Tibial nerve (tissue), 4 donors: ENCODE measurements at regions not wholly inside any gene's neighbourhood (a gene's known extent, or its start where the extent isn't known, plus 50 kb on each side); places are given as distances from the start of the nearest gene placed in this dataset.

Source experiments
- DNase-seq, 2 donors: peaks; one replicate each; pipeline ENCODE4 v3.0.0-alpha.2; 2019; ENCODE audit warnings: low spot score in 2 of 2
- H3K27ac ChIP-seq, 4 donors: fragments of 200-600 bp; sonication (generic) in 3 of 4; one replicate each; pipeline ENCODE4 v1.5.1; 2017 to 2019; ENCODE audit warnings: mild to moderate bottlenecking in 1 of 4
- H3K27me3 ChIP-seq, 2 donors: fragments of 200-600 bp; sonication (generic) in 1 of 2; one replicate each; pipeline versions ENCODE4 v1.5.1 to v1.6.0; 2017 to 2019
- H3K36me3 ChIP-seq, 3 donors: fragments of 200-600 bp; sonication (generic); one replicate each; pipeline ENCODE4 v1.5.1; 2018 to 2019
- H3K4me1 ChIP-seq, 4 donors: fragments of 200-600 bp; sonication (generic) in 3 of 4; one replicate each; pipeline ENCODE4 v1.5.1; 2017 to 2019
- H3K4me3 ChIP-seq, 4 donors: fragments of 200-600 bp; sonication (generic) in 3 of 4; one replicate each; pipeline ENCODE4 v1.5.1; 2017 to 2019; ENCODE audit warnings: mild to moderate bottlenecking in 1 of 4, moderate library complexity in 1 of 4
- H3K9me3 ChIP-seq, 4 donors: fragments of 200-600 bp; sonication (generic) in 3 of 4; one replicate each; pipeline ENCODE4 v1.5.1; 2017 to 2019
- CTCF ChIP-seq, 5 experiments: fragments of 200-600 bp in 3 of 5; fragments of 450-650 bp in 2 of 5; sonication (generic) in 3 of 5; IDR thresholded peaks; one replicate each; pipeline ENCODE4 v1.5.1; 2016 to 2019; ENCODE audit warnings: antibody characterized with exemption in 5 of 5, mild to moderate bottlenecking in 3 of 5, moderate library complexity in 2 of 5
- EP300 ChIP-seq, 2 donors: sonication (generic); formaldehyde crosslinking; IDR thresholded peaks; one replicate each; pipeline ENCODE4 v1.6.1; 2017; ENCODE audit warnings: antibody characterized with exemption in 2 of 2, mild to moderate bottlenecking in 1 of 2
- POLR2A ChIP-seq, 2 donors: fragments of 450-650 bp; IDR thresholded peaks; one replicate each; pipeline ENCODE4 v1.6.1; 2017; ENCODE audit warnings: antibody characterized with exemption in 2 of 2, mild to moderate bottlenecking in 2 of 2, moderate library complexity in 2 of 2
- WGBS, 2 donors: methylation state at CpG; one replicate each; pipeline ENCODE4 v1.1.5; 2018; 5-methylcytosine and 5-hydroxymethylcytosine counted together

DNA sequence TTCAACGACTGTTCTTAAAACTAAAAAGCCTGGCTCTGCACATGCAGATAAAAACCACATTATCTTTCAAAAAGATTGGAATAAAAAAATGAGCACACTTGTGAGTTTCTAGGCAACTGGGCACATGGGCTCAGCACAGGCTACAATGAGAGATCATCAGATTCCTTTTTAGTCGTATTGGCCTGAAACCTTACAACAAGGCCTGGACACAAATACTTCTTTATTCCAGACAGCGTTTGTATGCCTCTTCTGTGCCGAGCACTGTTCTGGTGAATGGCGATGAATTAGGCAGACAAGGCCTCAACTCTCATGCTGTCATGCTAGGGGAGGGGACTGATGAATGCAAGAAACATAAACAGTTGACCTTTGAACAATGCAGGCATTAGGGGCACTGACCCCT lies 463.0 kb downstream of the AACS start:
- WGBS, 2 donors, result 48 to 55% methylated on average over 5 of the region's 5 CpGs
- peak in 1 of 2 donors; percentile 75 for TF ChIP-seq EP300 (IDR thresholded peaks at IDR 0.05)
- TF ChIP-seq POLR2A (IDR thresholded peaks at IDR 0.05), result no peak

GRCh38 chr12:125530201-125530600 lies 465.0 kb downstream of the AACS start:
- Histone ChIP-seq H3K27me3 (no peaks in the 10 kb centered on the region), H3K27ac (peak overlapping the region in 2 of 4 donors; percentile 48 to 64), H3K9me3 (no peaks in the 10 kb centered on the region), H3K4me1 (peaks cover 0 to 28% (median 9%) of the 10 kb centered on the region in 4 donors), H3K36me3 (no peaks in the 10 kb centered on the region), H3K4me3 (no peak overlapping the region)
- 21 to 27% methylated on average over 4 of the region's 4 CpGs for WGBS, 2 donors
- no peak for TF ChIP-seq POLR2A (IDR thresholded peaks at IDR 0.05)
- TF ChIP-seq CTCF (IDR thresholded peaks at IDR 0.05), result no peak
- no peak for TF ChIP-seq EP300 (IDR thresholded peaks at IDR 0.05)
- DNase-seq, result no peak

More for the DNA sequence above, 463.0 kb downstream of the AACS start:
- H3K36me3 ChIP-seq, result no peaks in the 10 kb centered on the region
- no peak overlapping the region for H3K4me3 ChIP-seq
- H3K4me1 ChIP-seq, result peaks cover 0 to 28% (median 5%) of the 10 kb centered on the region in 4 donors
- peaks cover 0 to under 1% (median 0%) of the 10 kb centered on the region in 4 donors for H3K9me3 ChIP-seq
- no peak for DNase-seq
- no peaks in the 10 kb centered on the region for H3K27me3 ChIP-seq
- H3K27ac ChIP-seq, result peak overlapping the region; percentile 32 to 85 (median 74)

DNA sequence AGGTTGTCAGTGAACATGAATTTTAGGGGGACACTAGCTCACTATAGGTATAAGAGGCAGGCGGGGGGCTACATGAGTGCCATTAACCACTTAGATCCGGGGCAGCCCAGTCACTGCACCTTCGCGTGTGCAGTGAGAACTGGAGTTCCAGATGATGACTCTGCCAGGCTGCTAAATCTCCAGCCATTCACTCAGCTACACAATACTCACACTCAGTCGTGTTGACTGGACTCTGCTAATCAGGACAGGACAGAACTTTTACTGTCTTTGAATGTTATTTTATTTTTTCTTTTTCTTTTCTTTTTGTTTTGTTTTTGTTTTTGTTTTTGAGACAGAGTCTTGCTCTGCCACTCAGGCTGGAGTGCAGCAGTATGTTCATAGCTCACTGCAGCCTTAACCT lies 465.6 kb downstream of the AACS start:
- Histone ChIP-seq H3K27ac (peak overlapping the region in 2 of 4 donors; percentile 48 to 64), H3K27me3 (no peaks in the 10 kb centered on the region), H3K9me3 (no peaks in the 10 kb centered on the region), H3K4me1 (peaks cover 0 to 28% (median 9%) of the 10 kb centered on the region in 4 donors), H3K36me3 (no peaks in the 10 kb centered on the region), H3K4me3 (no peak overlapping the region)
- TF ChIP-seq POLR2A (IDR thresholded peaks at IDR 0.05) (no peak), EP300 (IDR thresholded peaks at IDR 0.05) (no peak), CTCF (IDR thresholded peaks at IDR 0.05) (no peak)
- 32 to 40% methylated on average over 5 of the region's 5 CpGs for WGBS, 2 donors
- DNase-seq, result no peak

- TF ChIP-seq POLR2A (IDR thresholded peaks at IDR 0.05) (no peak), EP300 (IDR thresholded peaks at IDR 0.05) (no peak), CTCF (IDR thresholded peaks at IDR 0.05) (no peak)
- Histone ChIP-seq H3K36me3 (no peaks in the 10 kb centered on the region), H3K9me3 (no peaks in the 10 kb centered on the region), H3K4me1 (peaks cover 0 to 28% (median 9%) of the 10 kb centered on the region in 4 donors), H3K27me3 (no peaks in the 10 kb centered on the region), H3K4me3 (no peak overlapping the region), H3K27ac (peak overlapping the region in 2 of 4 donors; percentile 48 to 64)
- no peak for DNase-seq
- 68 to 79% methylated on average over 7 of the region's 7 CpGs for WGBS, 2 donors
Measured at GRCh38 chr12:125531574-125531973, 466.3 kb downstream of the AACS start.

GRCh38 chr12:125533434-125534029 lies 468.3 kb downstream of the AACS start:
- Histone ChIP-seq H3K27ac (no peak overlapping the region), H3K27me3 (no peaks in the 10 kb centered on the region), H3K4me1 (peaks cover 0 to 20% (median 6%) of the 10 kb centered on the region in 4 donors), H3K9me3 (no peaks in the 10 kb centered on the region), H3K4me3 (peak overlapping the region in 1 of 4 donors; percentile 14), H3K36me3 (no peaks in the 10 kb centered on the region)
- 8% methylated on average over 29 of the region's 29 CpGs for WGBS, 2 donors
- peak in 1 of 2 donors; percentile 15 for DNase-seq
- TF ChIP-seq POLR2A (IDR thresholded peaks at IDR 0.05), result no peak
- no peak for TF ChIP-seq EP300 (IDR thresholded peaks at IDR 0.05)
- TF ChIP-seq CTCF (IDR thresholded peaks at IDR 0.05), result peak; percentile 33 to 82 (median 69)
